GM19025 (cell line): ENCODE measurements at regions not wholly inside any gene's neighbourhood (a gene's known extent, or its start where the extent isn't known, plus 50 kb on each side); places are given as distances from the start of the nearest gene placed in this dataset.

ENCODE experiments used
- ATAC-seq: cut with Tn5 transposase; IDR thresholded peaks from one replicate; pipeline ENCODE4 v1.9.1; 2021; ENCODE audit warnings: mild to moderate bottlenecking, low read depth, moderate library complexity; ENCODE audit not compliant: unreplicated experiment

- no peak for ATAC-seq
These were observed 233.6 kb upstream of the SEMA3E start for GRCh38 chr7:83882551-83882950.

GRCh38 chr7:83879063-83879462, 230.1 kb upstream of the SEMA3E start:
- no peak for ATAC-seq

GRCh38 chr7:83878614-83879013, 229.7 kb upstream of the SEMA3E start:
- no peak for ATAC-seq

GRCh38 chr7:83876593-83876992, 227.7 kb upstream of the SEMA3E start:
- ATAC-seq = no peak

- ATAC-seq = no peak
These were observed 224.5 kb upstream of the SEMA3E start for GRCh38 chr7:83873459-83873858.

GRCh38 chr7:83872501-83872900, 223.6 kb upstream of the SEMA3E start:
- ATAC-seq = no peak

GRCh38 chr7:83870515-83870914, 221.6 kb upstream of the SEMA3E start:
- ATAC-seq = no peak

- ATAC-seq = no peak
These were observed 217.6 kb upstream of the SEMA3E start for GRCh38 chr7:83866582-83866981.

- ATAC-seq = no peak
These were observed 215.6 kb upstream of the SEMA3E start for GRCh38 chr7:83864551-83864950.

GRCh38 chr7:83863906-83864305, 215.0 kb upstream of the SEMA3E start:
- no peak for ATAC-seq

- ATAC-seq = no peak
These were observed 212.9 kb upstream of the SEMA3E start for GRCh38 chr7:83861876-83862275.

GRCh38 chr7:83859827-83860226, 210.9 kb upstream of the SEMA3E start:
- no peak for ATAC-seq

GRCh38 chr7:83857691-83858090, 208.8 kb upstream of the SEMA3E start:
- no peak for ATAC-seq

- ATAC-seq = no peak
These were observed 207.2 kb upstream of the SEMA3E start for GRCh38 chr7:83856094-83856493.

- no peak for ATAC-seq
These were observed 203.2 kb upstream of the SEMA3E start for GRCh38 chr7:83852136-83852535.

GRCh38 chr7:83851551-83851950, 202.6 kb upstream of the SEMA3E start:
- ATAC-seq = no peak

GRCh38 chr7:83850941-83851340, 202.0 kb upstream of the SEMA3E start:
- no peak for ATAC-seq

- ATAC-seq = no peak
These were observed 201.2 kb upstream of the SEMA3E start for GRCh38 chr7:83850125-83850524.

- no peak for ATAC-seq
These were observed 200.2 kb upstream of the SEMA3E start for GRCh38 chr7:83849131-83849530.

- no peak for ATAC-seq
These were observed 194.0 kb upstream of the SEMA3E start for GRCh38 chr7:83842894-83843293.

- no peak for ATAC-seq
These were observed 188.7 kb upstream of the SEMA3E start for GRCh38 chr7:83837683-83838082.

GRCh38 chr7:83836028-83836427, 187.1 kb upstream of the SEMA3E start:
- no peak for ATAC-seq

- no peak for ATAC-seq
These were observed 186.5 kb upstream of the SEMA3E start for GRCh38 chr7:83835424-83835823.
